ENCODE measurements at regions not wholly inside any gene's neighbourhood (a gene's known extent, or its start where the extent isn't known, plus 50 kb on each side); places are given as distances from the start of the nearest gene placed in this dataset.

DNA sequence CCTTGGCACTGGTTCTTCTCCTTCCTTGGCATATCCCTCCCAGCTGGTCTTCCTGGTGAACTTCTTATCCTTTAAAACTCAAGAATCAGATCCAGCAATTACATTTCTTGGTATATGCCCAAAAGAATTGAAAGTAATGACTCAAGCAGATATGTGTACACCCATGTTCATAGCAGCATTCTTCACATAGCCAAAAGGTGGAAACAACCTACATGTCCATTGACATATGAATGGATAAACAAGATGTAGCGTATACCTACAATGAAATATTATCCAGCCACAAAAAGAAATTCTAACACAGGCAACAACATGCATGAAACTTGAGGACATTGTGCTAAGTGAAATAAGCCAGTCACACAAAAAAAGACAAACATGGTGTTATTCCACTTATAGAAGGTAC is 103.7 kb upstream of the NT5E start:
- Histone ChIP-seq H3K79me1 (ENCODE audit: insufficient read depth, low read depth, low read length, poor library complexity, severe bottlenecking) (no peaks in the 10 kb centered on the region), H3K79me2 (ENCODE audit: insufficient read depth, low read length) (no peaks in the 10 kb centered on the region), H4K5ac (ENCODE audit: insufficient read length, low read depth, low read length) (no peak overlapping the region), H2BK120ac (ENCODE audit: low read depth, low read length, poor library complexity, severe bottlenecking) (no peak overlapping the region), H3K4me1 (ENCODE audit: insufficient read depth, low read length) (no peaks in the 10 kb centered on the region), H3K27me3 (ENCODE audit: insufficient read depth, low read length) (no peaks in the 10 kb centered on the region), H3T11ph (ENCODE audit: low read length) (no peak overlapping the region), H4K91ac (ENCODE audit: insufficient read length, low read depth, low read length) (no peak overlapping the region), H2BK20ac (ENCODE audit: low read depth, low read length, poor library complexity, severe bottlenecking) (no peak overlapping the region), H3K27ac (ENCODE audit: insufficient read length, low read depth, low read length) (no peak overlapping the region), H2AK5ac (ENCODE audit: insufficient read length, low read length) (no peak overlapping the region), H3K56ac (ENCODE audit: insufficient read length, low read depth, low read length) (no peak overlapping the region), H2BK12ac (ENCODE audit: insufficient read length, low read depth, low read length) (no peak overlapping the region), H3K23me2 (ENCODE audit: insufficient read length, low read depth, low read length, poor library complexity, severe bottlenecking) (no peaks in the 10 kb centered on the region), H3K18ac (ENCODE audit: insufficient read length, low read depth, low read length) (no peak overlapping the region), H4K8ac (replicated peaks; ENCODE audit: insufficient read length, low read depth, low read length) (no peak overlapping the region), H3K4ac (ENCODE audit: low read depth, low read length) (no peak overlapping the region), H3K4me2 (ENCODE audit: insufficient read depth, insufficient read length, low read length) (no peak overlapping the region), H2BK5ac (ENCODE audit: insufficient read length, low read length) (no peak overlapping the region), H2AFZ (ENCODE audit: low read length) (no peak overlapping the region), H4K20me1 (ENCODE audit: control insufficient read depth, insufficient read depth, insufficient read length) (no peaks in the 10 kb centered on the region), H3K9ac (ENCODE audit: extremely low read depth, insufficient read length, low read length) (no peak overlapping the region), H3K9me3 (ENCODE audit: control insufficient read depth, low read depth, low read length) (no peaks in the 10 kb centered on the region), H2BK15ac (ENCODE audit: low read depth, low read length) (no peak overlapping the region), H3K23ac (ENCODE audit: insufficient read length, low read depth, low read length) (no peak overlapping the region), H3K14ac (ENCODE audit: insufficient read depth, low read length) (no peak overlapping the region)
- H3K27ac Mint-ChIP-seq, result no peak overlapping the region
- no peaks in the 10 kb centered on the region for H3K36me3 Mint-ChIP-seq (ENCODE audit: insufficient read depth in 1 of 3, low read depth in 3 of 3)
- peaks cover under 1% of the 10 kb centered on the region; the same call in 1 of the 2 replicates for H3K27me3 Mint-ChIP-seq (ENCODE audit: low read depth)
- WGBS (ENCODE audit: extremely low coverage, insufficient read length, low lambda C conversion rate), result no CpG with 5 or more reads among the region's 1 CpG
- H3K9me3 Mint-ChIP-seq, result no peaks in the 10 kb centered on the region
- TF ChIP-seq, protein P1, sequence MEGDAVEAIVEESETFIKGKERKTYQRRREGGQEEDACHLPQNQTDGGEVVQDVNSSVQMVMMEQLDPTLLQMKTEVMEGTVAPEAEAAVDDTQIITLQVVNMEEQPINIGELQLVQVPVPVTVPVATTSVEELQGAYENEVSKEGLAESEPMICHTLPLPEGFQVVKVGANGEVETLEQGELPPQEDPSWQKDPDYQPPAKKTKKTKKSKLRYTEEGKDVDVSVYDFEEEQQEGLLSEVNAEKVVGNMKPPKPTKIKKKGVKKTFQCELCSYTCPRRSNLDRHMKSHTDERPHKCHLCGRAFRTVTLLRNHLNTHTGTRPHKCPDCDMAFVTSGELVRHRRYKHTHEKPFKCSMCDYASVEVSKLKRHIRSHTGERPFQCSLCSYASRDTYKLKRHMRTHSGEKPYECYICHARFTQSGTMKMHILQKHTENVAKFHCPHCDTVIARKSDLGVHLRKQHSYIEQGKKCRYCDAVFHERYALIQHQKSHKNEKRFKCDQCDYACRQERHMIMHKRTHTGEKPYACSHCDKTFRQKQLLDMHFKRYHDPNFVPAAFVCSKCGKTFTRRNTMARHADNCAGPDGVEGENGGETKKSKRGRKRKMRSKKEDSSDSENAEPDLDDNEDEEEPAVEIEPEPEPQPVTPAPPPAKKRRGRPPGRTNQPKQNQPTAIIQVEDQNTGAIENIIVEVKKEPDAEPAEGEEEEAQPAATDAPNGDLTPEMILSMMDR (conservative IDR thresholded peaks at IDR 0.05), result no peak
- H3K4me3 Mint-ChIP-seq, result no peak overlapping the region
- H3K4me1 Mint-ChIP-seq, result no peaks in the 10 kb centered on the region
- no peak for DNase-seq

Measured in H9 (cell line).